ENCODE measurements at regions not wholly inside any gene's neighbourhood (a gene's known extent, or its start where the extent isn't known, plus 50 kb on each side); places are given as distances from the start of the nearest gene placed in this dataset.

- CTCF ChIA-PET, result no interaction called here
These were observed 668.6 kb upstream of the SLC10A2 start for GRCh38 chr13:103734837-103735236.

DNA sequence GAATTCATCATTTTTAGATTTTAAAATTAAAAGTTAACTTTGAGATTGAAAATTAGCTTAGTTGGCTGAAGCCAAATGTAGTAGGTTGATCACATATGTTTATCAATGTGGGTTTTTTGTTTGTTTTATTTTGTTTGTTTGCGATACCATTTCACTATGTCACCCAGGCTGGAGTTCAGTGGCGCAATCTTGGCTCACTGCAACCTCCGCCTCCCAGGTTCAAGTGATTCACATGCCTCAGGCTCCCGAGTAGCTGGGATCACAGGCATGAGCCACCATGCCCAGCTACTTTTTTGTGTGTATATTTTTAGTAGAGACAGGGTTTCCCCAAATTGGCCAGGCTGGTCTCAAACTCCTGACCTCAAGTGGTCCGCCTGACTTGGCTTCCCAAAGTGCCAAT is 665.7 kb upstream of the SLC10A2 start:
- no TSS peak for BruUV-seq (replicated peaks)
- Histone ChIP-seq H3F3A (ENCODE audit: low read length, unreplicated experiment) (no peaks in the 10 kb centered on the region), H3K4me1 (ENCODE audit: insufficient read depth, low read length) (no peaks in the 10 kb centered on the region), H2AFZ (ENCODE audit: low read length) (no peak overlapping the region), H3K4me2 (ENCODE audit: low read length) (no peak overlapping the region), H3K79me2 (ENCODE audit: low read length) (no peaks in the 10 kb centered on the region), H3K27me3 (ENCODE audit: low read length) (no peaks in the 10 kb centered on the region), H3K36me3 (ENCODE audit: low read depth, low read length) (no peaks in the 10 kb centered on the region), H3K9ac (ENCODE audit: low read length) (no peak overlapping the region), H3K4me3 (ENCODE audit: low read length) (no peak overlapping the region), H3K27ac (ENCODE audit: low read length) (no peak overlapping the region), H4K20me1 (ENCODE audit: low read length) (no peaks in the 10 kb centered on the region), H3K9me2 (replicated peaks; ENCODE audit: low read length) (no peaks in the 10 kb centered on the region), H3K9me3 (ENCODE audit: low read length) (no peaks in the 10 kb centered on the region)
- no peak for DNase-seq
- no peak for ATAC-seq
- TF ChIP-seq EZH2phosphoT487 (IDR thresholded peaks at IDR 0.05; ENCODE audit: borderline replicate concordance, low read length) (no peak), EZH2 (IDR thresholded peaks at IDR 0.05; ENCODE audit: low read length, unreplicated experiment) (no peak)
- TF ChIP-seq, protein P1, sequence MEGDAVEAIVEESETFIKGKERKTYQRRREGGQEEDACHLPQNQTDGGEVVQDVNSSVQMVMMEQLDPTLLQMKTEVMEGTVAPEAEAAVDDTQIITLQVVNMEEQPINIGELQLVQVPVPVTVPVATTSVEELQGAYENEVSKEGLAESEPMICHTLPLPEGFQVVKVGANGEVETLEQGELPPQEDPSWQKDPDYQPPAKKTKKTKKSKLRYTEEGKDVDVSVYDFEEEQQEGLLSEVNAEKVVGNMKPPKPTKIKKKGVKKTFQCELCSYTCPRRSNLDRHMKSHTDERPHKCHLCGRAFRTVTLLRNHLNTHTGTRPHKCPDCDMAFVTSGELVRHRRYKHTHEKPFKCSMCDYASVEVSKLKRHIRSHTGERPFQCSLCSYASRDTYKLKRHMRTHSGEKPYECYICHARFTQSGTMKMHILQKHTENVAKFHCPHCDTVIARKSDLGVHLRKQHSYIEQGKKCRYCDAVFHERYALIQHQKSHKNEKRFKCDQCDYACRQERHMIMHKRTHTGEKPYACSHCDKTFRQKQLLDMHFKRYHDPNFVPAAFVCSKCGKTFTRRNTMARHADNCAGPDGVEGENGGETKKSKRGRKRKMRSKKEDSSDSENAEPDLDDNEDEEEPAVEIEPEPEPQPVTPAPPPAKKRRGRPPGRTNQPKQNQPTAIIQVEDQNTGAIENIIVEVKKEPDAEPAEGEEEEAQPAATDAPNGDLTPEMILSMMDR (conservative IDR thresholded peaks at IDR 0.05; ENCODE audit: low read depth, low read length), result no peak
- intact Hi-C loops (cut with micrococcal nuclease), result no loop called here
- ChIA-PET CTCF (no interaction called here), POLR2A (ENCODE audit: unreplicated experiment) (no interaction called here)

More at GRCh38 chr13:103734837-103735236, 668.6 kb upstream of the SLC10A2 start:
- intact Hi-C loops (cut with micrococcal nuclease), result no loop called here
- H3K9me3 ChIP-seq (ENCODE audit: low read length), result no peaks in the 10 kb centered on the region
- H3K9me2 ChIP-seq (replicated peaks; ENCODE audit: low read length), result no peaks in the 10 kb centered on the region
- H3K27ac ChIP-seq (ENCODE audit: low read length), result no peak overlapping the region
- H3F3A ChIP-seq (ENCODE audit: low read length, unreplicated experiment), result no peaks in the 10 kb centered on the region
- no peak for TF ChIP-seq EZH2 (IDR thresholded peaks at IDR 0.05; ENCODE audit: low read length, unreplicated experiment)
- TF ChIP-seq, protein P1 (conservative IDR thresholded peaks at IDR 0.05; ENCODE audit: low read depth, low read length), result no peak
- no peak for TF ChIP-seq EZH2phosphoT487 (IDR thresholded peaks at IDR 0.05; ENCODE audit: borderline replicate concordance, low read length)
- DNase-seq, result no peak
- no peaks in the 10 kb centered on the region for H3K36me3 ChIP-seq (ENCODE audit: low read depth, low read length)
- H3K4me1 ChIP-seq (ENCODE audit: insufficient read depth, low read length), result no peaks in the 10 kb centered on the region
- POLR2A ChIA-PET (ENCODE audit: unreplicated experiment), result no interaction called here
- H4K20me1 ChIP-seq (ENCODE audit: low read length), result no peaks in the 10 kb centered on the region
- H2AFZ ChIP-seq (ENCODE audit: low read length), result no peak overlapping the region
- no peaks in the 10 kb centered on the region for H3K27me3 ChIP-seq (ENCODE audit: low read length)
- no peak for ATAC-seq
- BruUV-seq (replicated peaks), result no TSS peak
- no peak overlapping the region for H3K4me2 ChIP-seq (ENCODE audit: low read length)
- H3K4me3 ChIP-seq (ENCODE audit: low read length), result no peak overlapping the region
- H3K9ac ChIP-seq (ENCODE audit: low read length), result no peak overlapping the region
- H3K79me2 ChIP-seq (ENCODE audit: low read length), result no peaks in the 10 kb centered on the region

DNA sequence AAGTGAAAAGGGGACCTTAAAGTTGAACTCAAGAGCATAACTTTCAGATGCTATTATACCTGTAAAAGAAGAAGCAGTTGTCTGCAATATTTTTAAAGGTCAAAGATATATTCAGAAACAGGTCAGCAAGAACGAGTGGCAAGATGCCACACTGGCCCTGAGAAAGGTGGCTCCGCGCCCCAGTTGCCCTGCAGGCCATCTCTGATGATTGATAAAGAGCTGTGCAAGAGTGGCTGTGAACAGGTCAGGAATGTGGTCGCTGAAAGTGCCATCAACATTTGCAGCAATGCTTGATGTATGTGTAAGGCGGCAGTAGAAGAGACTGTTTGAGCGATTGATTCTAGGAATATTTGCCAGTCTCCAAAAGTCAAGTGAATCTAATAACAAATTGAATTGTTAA is 664.2 kb upstream of the SLC10A2 start:
- no peaks in the 10 kb centered on the region for H3K79me2 ChIP-seq (ENCODE audit: low read length)
- no peaks in the 10 kb centered on the region for H3K27me3 ChIP-seq (ENCODE audit: low read length)
- ChIA-PET CTCF (no interaction called here), POLR2A (ENCODE audit: unreplicated experiment) (no interaction called here)
- no peaks in the 10 kb centered on the region for H3K36me3 ChIP-seq (ENCODE audit: low read depth, low read length)
- BruUV-seq (replicated peaks), result no TSS peak
- no peak overlapping the region for H3K4me3 ChIP-seq (ENCODE audit: low read length)
- intact Hi-C loops (cut with micrococcal nuclease), result no loop called here
- no peak overlapping the region for H3K27ac ChIP-seq (ENCODE audit: low read length)
- TF ChIP-seq, protein P1 (conservative IDR thresholded peaks at IDR 0.05; ENCODE audit: low read depth, low read length), result no peak
- TF ChIP-seq EZH2phosphoT487 (IDR thresholded peaks at IDR 0.05; ENCODE audit: borderline replicate concordance, low read length) (no peak), EZH2 (IDR thresholded peaks at IDR 0.05; ENCODE audit: low read length, unreplicated experiment) (no peak)
- ATAC-seq, result no peak
- H3K9me2 ChIP-seq (replicated peaks; ENCODE audit: low read length), result no peaks in the 10 kb centered on the region
- H3K9ac ChIP-seq (ENCODE audit: low read length), result no peak overlapping the region
- no peaks in the 10 kb centered on the region for H4K20me1 ChIP-seq (ENCODE audit: low read length)
- no peak overlapping the region for H2AFZ ChIP-seq (ENCODE audit: low read length)
- H3K4me1 ChIP-seq (ENCODE audit: insufficient read depth, low read length), result no peaks in the 10 kb centered on the region
- H3F3A ChIP-seq (ENCODE audit: low read length, unreplicated experiment), result no peaks in the 10 kb centered on the region
- H3K9me3 ChIP-seq (ENCODE audit: low read length), result no peaks in the 10 kb centered on the region
- H3K4me2 ChIP-seq (ENCODE audit: low read length), result no peak overlapping the region
- no peak for DNase-seq
